IPS DF 4.7 (cell line): ENCODE measurements at regions not wholly inside any gene's neighbourhood (a gene's known extent, or its start where the extent isn't known, plus 50 kb on each side); places are given as distances from the start of the nearest gene placed in this dataset.

Experiments used
- DNase-seq: peaks from one replicate; pipeline ENCODE4 v3.0.0-alpha.2; 2013; ENCODE audit warnings: low spot score; ENCODE audit errors: extremely low read depth

DNA sequence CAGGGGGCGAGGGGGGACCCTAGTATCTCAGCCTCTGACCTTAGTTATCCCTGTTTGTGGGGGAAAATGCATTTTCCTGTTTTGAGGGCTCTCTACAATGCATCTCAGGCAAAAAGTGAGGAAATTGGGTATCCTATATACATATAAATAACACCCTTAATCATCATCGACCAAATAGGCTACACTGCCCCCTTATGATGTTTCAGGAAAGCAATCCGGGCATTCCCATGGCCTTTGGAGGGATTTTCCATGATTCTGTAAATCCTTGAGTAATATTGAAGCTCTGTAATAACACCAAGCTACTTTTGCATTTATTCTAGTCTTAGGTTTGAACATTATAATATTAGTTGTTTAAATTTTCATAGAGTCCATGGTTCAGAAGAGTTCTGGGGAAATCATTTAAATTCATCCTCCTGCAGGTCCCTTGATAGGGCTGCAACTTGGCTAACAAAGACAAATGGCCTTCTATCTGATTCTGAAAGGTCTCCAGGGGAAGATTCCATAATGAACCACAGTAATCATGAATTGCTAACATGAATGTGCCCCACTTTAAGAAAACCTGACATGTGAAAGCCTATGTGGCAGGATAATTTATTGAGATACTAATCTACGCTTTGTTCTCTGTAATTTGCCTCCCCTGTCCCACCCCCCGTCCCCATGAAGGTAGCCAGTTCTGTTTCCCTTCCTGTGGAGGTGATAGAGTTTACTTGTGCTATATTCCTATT, 91.5 kb upstream of the SCOC start:
- DNase-seq: no peak

DNA sequence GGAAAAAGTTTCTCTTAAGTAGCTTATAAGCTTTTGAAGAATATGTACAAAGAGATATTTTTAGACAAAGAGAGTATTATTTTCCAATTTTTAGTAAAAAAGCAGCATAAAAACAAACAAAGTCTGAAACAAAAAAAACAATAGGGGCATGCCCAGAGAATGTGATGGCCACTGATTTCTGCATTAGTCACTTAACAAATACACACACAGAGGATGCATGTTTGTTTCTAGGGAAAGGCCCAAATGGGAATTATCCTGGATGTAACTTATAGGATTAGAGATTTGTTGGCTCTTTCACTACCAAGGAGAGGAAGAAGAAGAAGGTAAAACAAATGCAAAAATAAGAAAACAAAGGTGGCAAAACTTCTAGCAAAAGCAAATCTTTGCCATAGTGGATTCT, 95.9 kb upstream of the SCOC start:
- DNase-seq: no peak

DNA sequence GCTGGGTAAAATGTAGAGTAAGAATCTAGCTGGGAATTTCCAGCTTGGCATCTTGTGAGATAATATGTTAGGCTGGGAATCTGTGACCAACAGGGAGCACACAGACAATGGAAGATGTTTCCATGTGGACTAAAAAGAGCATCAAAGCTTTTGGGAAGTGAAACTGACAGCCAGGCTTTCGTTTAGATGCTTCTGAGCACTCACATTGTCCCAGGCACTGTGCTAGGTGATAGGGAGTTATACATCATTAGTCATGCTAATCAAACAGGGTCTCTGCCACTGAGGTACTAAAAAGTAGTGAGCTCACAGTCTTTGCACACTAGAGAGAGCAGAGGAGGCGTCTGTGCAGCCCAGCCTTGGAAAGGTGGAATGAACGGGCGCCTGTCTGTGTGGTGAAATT, 101.9 kb upstream of the SCOC start:
- no peak for DNase-seq

DNA sequence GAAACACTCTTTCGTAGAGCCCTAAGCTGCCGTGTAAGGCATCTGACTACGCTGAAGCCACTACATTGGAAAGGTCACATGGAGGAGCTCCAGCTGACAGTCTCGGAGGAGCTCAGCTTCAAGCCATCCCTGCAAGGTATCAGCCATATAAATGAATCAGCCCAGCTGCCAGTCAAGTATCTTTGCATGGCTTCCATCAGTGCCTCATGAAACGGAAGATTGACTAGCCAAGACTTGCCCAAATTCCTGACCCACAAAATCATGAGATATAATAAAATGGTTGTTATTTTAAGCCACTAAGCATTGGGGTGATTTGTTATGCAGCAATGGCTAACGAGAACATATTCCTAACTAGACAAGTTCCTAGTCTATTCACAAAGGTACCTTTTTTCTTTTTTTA, 104.1 kb upstream of the SCOC start:
- DNase-seq: no peak

DNA sequence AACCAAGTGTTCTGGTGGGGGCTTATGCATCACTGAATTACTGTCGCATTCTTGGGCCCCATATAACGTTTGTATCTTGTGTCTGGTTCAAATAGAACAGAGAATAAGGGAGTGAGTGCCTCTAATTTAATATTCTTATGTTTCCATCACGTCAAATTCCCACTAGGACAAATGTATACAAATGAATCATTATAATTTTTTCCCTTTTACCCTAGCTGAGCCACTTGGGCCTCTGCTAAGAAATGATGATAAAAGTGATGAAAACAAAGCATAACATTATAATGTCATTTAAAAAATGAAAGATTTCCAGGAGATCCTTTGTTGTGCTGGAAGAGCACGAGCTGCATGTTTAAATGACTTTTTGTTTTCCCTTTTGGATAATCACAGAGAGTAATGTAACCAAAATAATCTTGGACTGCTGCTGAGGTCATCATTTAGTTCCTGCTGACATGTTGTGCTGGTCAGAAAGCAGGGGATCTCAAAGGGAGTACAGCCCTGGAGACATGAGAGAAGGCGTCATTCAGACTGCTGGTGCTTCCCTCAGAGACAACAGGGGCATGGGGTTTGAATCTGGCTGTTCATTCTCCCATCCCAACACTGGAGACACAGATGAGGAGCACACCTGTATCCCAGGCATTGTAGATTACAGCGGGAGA, 105.1 kb upstream of the SCOC start:
- no peak for DNase-seq

DNA sequence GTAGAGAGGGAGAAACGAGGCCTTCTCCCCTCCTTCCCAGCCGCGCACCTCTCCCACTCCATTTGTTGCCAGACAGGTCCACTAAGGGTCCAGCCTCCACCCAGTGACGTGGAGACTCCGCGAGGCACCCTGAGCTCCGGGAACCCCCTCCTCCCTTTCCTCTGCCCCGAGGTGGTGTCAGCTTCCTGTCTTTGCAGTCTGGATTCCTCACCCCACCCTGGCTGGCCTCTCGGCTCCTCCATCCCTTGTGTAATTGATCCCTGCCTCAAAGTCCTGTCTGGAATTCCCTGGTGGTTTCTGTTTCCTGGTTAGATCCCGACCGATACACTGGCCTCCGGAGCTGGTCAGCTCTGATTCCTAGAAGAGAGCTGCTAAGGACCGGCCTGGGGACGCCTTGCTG, 105.9 kb upstream of the SCOC start:
- no peak for DNase-seq

DNA sequence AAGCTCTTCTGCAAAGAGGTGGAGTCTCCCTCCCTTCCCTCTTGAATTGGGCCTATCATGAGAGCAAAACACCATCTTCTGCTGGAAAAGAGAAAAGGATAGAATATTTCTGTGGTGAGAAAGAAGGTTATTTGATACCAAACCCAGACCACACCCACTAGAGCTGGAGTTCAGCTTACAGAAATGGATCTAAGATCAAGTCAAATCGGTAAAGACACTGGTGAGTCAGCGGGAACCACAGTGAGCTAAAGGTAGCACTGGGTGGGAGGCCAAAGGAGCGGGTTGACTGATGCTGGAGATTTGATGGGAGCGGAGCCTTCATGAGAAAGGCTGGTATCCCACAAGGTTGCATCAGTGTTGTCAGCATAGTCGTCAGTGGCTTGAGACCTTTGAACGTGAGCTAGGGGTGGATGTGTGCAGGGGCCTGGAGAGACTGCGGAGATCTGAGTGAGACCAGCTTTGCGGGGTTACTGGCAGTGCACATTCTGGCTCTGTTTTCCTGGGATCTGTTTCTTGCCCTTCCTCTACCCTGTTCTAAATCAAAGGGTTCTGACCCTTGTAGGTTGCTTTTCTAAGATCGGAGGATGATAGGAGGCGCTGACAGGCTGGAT, 106.4 kb upstream of the SCOC start:
- no peak for DNase-seq

DNA sequence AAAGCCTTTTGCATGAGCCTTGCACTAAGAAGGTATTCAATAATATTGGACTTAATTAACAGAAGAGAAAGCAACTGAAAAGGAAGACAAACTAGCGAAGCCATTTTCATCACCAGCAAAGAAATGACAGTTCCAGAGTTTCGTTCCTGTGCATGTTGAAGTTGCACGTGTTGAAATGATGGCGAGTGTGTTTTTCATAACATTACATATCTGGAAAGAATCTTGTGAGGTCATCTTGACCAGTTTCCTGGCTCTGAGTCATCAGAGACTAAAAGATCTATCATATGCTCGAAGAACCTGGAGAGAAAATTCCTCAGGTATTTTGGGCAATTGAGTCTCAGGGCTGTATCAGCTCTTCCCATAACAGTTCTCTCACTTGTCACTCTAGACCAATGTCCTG, 106.2 kb upstream of the MAML3 start:
- DNase-seq: no peak

DNA sequence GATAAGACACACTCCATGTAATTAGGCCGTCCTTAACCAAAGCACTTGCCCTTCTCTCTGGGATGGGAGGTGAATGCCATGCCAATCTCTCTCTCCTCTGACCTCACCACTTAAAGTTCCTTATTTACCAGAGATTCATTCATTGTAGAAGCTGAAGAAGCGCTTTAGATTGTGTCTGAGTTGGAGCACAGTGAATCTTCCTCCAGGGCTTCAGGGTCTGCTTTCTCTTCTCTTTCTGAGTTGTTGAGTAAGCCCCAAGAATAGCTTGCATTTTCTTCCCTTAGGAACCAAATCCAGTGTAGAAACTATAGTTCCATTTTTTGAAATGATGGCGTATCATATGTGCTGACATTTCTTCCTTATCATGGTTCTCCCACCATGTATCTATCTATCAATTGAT, 104.5 kb upstream of the MAML3 start:
- no peak for DNase-seq

DNA sequence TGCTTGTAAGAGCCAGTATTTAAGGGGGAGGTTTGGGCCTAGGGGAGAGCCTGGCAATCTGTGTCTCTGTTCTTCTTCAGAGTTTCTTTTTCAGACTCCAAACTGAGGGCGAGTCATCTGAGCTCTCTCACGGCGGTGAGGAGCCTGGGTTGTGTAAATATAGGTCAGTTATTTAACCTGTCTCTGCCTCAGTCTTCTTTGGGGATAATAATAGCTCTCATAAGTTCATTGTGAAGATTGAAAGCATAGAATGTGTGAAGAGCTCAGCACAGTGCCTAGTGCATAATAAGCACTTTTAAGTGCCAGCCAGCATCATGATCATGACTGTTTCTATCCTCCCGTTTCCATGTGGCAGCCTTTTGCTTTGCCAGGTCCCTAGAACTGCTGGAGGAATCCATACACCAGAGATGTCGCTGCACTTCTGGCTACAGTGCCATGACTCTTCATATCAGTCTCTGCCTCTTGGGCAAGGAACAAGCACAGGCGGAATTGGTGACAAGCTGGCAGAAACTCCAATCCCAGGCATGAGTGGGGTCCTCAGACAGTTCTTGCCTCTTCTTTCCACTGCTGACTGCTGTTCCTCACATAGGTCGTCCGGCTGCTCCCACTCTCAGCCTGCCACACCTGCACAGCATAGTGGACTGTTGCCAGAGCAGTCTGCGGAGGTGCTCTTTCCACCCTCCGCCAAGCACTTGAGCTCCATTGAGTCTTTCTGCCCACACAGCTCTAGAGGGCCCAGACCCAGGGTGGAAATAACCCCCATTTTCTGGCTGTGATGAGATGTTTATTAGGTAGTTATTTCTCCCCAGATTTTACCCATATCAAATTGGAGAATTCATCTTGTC, 103.7 kb upstream of the MAML3 start:
- DNase-seq: no peak

DNA sequence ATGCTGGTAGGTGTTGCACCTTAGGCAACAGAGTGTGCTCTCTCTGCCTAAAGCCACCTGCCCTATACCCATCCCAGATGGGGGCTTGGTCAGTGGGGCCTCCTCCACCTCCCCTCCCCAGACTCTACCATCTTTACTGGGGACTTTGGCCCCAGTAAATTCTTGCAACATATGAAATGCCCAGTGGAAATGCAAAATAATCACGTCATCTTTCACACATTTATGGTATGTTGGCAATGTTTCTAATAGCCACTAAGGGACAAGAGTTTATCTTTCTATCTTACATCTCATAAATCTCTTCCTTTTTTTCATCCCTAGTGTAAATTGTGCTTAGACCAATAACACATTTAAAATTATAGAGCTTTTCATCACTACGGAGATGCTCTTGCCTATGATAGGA, 103.0 kb upstream of the MAML3 start:
- DNase-seq: no peak

DNA sequence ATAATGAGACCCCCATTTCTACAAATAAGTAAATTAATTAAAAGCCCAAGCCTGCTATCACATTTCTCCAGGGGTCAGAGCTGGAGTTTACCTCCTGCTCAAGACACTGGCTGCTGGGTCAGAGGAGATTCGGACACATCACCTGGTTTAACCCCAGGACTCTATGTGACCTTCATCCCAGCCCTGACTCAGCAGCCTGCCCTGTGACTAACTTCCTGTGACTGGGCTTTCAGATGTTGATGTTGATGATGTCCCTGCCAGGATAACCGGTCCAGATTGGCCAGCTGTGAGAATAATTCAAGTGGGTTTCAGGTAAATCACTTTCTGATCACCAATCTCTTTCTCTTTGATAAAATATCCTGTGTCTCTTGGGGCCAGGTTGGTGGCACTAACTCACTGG, 102.4 kb upstream of the MAML3 start:
- DNase-seq: no peak

DNA sequence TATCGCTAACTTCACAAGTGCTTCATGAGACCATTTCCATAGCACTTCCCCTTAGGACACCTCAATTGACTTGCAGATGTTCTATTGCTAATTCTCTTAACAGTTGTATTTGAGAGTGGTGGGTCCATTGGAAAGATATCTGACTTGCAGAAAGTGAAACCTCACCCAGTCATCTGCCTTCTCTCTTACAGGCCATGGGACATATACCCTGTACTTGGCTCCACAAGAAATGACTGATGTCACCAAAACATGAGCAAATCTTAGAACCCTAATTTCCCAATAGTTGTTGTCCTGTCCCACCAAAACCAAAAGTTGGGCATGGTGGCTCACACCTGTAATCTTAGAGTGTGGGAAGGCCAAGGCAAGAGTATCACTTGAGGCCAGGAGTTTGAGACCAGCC, 101.9 kb upstream of the MAML3 start:
- DNase-seq: no peak

DNA sequence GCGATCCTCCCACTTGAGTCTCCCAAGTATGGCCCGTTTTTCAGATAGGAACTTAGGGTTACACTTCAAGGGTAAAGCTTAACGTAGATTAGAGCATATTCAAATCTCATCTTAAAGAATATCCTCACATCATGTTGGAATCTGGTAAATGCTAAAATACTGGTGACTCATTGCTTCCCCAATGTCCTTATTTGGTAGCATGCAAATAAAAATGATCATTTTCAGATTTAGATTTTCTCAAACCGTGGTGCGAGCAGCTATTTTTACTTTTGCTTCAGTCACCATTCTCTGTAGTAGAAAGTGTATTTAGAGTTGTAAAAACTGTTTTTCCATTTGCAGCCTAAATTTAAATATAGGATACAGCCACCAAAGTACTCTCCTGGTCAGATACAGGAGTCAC, 101.5 kb upstream of the MAML3 start:
- DNase-seq: no peak

DNA sequence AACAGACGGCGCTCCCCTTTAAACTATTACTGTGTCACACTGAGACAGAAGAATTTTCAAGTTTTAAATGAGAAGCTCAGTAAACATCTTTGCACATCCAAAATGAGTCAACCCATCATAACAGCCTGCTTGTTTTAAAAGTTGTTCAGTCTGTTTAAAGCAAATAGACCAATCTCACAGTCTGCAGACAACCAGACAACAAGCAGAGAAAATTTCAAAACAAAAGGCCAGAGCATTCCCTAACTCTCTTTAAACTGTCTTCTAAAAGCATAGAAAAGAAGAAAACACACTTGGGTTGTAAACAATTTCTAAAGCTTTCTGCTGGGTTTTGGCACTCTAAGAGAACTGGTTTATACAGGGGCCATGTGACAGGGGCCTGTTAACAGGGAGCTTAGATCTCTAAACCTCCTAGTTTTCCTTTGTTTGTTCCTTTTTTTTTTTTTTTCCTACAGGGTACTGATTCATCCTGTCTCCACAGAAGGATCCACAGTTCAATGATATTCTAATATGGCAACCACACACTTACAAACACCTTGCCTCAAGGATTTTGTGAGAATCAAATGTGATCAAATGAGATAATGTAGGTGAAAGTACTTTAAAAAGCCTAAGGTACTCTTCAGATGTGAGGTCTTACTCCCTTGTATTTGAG, 100.8 kb upstream of the MAML3 start:
- no peak for DNase-seq

DNA sequence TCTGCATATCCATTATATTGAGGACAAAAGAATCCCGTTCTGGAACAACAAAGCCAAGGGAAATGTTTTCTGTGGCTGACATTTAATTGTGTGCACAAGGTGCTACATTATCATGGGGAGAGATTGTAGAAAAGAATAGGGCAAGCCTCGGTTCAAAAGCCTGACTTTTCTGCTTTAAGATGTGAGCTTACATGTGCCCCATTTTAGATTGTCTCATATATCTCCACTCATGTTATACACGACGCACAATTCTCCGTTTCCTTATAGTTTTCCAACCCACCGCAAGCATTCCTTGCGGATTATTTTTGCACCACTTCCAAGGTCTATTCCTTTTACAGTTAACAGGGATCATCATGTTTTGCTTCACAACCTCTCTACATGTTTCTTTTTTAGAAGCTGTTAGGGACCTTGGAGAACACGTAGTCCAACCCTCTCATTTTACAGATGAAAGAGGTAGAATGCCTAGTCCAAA, 99.6 kb upstream of the MAML3 start:
- no peak for DNase-seq

DNA sequence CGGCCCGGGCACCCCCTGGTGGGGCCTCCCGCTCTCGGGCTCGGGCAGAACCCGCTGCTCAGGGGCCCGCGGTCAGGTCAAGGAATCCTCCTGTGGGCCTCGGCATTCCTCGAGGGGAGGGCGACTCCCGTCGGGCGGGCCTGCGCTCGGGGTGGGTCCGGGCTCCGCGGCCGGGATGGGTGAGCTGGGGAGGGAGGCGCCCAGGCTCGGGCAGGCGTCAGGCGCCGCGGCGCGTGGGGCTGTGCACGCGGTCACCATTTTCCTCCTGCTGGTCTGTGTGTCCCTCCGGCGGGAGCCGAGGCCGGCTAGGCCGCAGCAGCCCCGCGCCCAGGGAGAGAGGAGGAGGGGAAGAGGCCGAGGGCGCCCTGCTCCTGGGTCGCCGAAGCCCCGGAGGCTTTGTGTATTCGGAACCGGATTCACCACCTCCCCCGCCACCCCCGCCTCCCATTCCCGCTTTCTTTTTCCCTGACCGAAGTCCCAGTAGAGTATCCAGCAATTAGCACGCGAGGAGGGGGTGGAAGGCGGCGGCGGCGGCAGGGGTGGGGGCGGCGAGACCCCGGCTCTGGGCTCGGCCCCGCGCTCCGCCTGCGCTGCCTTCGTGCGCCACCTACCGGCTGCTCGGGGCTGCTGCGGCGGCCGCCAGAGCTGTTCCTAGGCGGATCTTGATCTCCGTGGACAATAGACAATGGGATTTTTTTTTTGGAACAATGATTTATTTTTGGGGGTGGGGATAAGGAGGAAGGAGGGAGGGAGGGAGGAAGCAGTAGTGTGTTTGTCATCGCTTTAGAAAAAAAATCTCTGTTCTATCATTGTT, 99.0 kb upstream of the MAML3 start:
- DNase-seq: no peak

DNA sequence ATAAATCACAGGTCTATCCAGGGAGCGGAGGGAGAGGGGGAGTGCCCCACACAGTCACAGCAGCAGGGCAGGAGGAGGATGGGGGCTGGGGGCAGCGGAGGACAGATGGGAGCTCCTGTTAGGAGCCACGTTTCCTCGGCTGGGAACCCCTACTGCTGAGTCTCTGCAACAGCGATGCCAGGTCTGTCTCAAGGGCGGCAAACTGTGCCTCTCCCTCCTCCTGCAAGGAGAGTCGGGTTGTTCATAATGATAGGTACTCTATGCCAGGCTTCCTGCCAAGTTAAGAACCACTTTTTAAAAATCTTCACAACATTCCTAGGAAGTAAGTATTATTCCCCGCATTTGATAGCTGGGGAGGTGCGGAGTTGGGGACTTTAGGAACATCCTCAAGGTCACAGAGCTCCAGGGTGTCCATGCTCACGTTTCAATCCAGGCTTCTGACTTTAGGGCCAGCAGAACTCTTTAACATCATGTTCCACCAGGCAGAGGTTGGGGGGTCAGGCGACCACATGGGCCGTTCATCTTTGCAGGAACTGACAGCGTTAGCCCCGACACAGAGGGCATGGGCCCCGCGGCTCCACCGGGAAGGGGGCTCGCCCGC, 98.3 kb upstream of the MAML3 start:
- no peak for DNase-seq

DNA sequence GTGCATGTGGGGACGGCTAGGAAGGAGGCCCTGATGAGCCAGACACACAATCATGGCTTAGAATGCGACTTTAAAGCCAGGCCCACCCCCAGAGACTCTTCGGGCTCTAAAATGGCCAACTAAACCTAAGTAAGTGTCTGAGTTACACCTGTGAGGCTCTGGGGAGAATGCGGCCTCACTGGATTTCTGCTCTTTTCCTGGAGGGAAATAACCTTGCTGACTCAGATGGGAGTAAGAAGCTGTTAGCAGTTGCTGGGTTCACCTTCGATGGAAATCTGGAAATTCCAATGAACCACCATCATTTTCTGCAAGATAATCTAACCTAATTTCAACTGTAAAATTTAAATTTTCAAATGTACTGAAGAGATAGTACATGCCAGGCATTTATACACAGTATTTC, 97.6 kb upstream of the MAML3 start:
- no peak for DNase-seq

DNA sequence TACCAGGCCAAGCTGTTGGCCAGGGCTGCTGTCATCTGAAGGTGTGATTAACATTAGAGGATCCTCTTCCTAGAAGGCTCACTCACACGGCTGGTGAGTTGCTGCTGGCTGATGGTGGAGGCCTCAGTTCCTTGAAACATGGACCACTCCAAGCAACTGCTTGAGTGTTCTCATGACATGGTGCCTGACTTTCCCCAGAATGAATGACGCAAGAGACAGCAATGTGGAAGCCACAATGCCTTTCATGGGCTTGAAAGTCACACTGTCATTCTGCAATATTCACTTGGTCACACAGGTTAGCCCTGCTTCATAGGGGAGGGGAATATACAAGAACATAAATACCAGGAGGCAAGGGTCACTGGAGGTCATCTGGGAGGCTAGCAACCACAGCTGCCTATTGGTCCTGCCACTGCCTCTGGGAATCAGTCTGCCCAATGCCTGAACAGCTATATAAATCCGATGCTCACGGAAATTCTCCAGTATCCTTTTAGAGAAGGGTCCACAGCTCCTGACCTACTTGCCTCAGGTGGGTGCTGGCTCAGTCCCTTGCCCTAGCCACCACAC, 97.1 kb upstream of the MAML3 start:
- DNase-seq: no peak
